ENCODE measurements at regions not wholly inside any gene's neighbourhood (a gene's known extent, or its start where the extent isn't known, plus 50 kb on each side); places are given as distances from the start of the nearest gene placed in this dataset.

DNA sequence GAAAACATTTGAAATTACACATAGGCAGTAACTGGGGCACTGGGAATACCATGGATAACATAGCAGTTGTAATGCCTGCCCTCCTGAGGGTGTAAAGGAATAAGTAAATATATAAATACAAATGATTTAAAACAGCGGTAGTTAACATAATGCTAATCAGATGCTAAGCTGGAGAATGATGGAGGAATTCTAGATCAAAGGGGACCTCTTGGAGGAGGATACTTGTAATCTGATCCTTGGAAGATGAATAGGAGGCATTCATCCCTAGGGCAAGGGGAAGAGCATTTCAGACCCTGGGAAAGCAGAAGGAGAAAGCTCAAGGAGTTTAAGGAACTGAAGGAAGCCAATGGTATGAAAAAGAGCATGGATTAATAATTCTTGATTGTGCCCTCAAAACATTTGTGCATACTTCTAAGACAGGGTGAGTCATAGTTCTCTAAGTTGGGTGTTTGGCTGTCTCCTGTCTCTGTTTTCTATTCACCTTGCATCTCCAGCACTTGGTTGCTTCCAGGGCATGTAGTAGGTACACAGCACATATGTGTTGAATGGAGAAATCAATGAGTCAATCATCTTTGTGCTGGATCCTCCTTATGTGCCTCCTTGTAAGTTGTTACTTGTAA lies 54.8 kb upstream of the PLPP4 start:
- DNase-seq (ENCODE audit: low spot score) = no peak
- TF ChIP-seq, protein P1, sequence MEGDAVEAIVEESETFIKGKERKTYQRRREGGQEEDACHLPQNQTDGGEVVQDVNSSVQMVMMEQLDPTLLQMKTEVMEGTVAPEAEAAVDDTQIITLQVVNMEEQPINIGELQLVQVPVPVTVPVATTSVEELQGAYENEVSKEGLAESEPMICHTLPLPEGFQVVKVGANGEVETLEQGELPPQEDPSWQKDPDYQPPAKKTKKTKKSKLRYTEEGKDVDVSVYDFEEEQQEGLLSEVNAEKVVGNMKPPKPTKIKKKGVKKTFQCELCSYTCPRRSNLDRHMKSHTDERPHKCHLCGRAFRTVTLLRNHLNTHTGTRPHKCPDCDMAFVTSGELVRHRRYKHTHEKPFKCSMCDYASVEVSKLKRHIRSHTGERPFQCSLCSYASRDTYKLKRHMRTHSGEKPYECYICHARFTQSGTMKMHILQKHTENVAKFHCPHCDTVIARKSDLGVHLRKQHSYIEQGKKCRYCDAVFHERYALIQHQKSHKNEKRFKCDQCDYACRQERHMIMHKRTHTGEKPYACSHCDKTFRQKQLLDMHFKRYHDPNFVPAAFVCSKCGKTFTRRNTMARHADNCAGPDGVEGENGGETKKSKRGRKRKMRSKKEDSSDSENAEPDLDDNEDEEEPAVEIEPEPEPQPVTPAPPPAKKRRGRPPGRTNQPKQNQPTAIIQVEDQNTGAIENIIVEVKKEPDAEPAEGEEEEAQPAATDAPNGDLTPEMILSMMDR (IDR thresholded peaks at IDR 0.05; ENCODE audit: borderline replicate concordance, control extremely low read depth, extremely low read depth, insufficient read depth, missing control alignments) = no peak
- in situ Hi-C loops (cut with MboI; ENCODE audit: low sequenced_read_pairs, unreplicated experiment) = no loop called here

- no peak for DNase-seq (ENCODE audit: low spot score)
- TF ChIP-seq, protein P1 (IDR thresholded peaks at IDR 0.05; ENCODE audit: borderline replicate concordance, control extremely low read depth, extremely low read depth, insufficient read depth, missing control alignments) = no peak
- in situ Hi-C loops (cut with MboI; ENCODE audit: low sequenced_read_pairs, unreplicated experiment) = no loop called here
Observed at GRCh38 chr10:120403109-120403508, 53.9 kb upstream of the PLPP4 start.

- no peak for DNase-seq (ENCODE audit: low spot score)
- TF ChIP-seq, protein P1 (IDR thresholded peaks at IDR 0.05; ENCODE audit: borderline replicate concordance, control extremely low read depth, extremely low read depth, insufficient read depth, missing control alignments) = no peak
- in situ Hi-C loops (cut with MboI; ENCODE audit: low sequenced_read_pairs, unreplicated experiment) = no loop called here
Observed at GRCh38 chr10:120406376-120406775, 50.7 kb upstream of the PLPP4 start.
